ENCODE measurements at regions not wholly inside any gene's neighbourhood (a gene's known extent, or its start where the extent isn't known, plus 50 kb on each side); places are given as distances from the start of the nearest gene placed in this dataset.

DNA sequence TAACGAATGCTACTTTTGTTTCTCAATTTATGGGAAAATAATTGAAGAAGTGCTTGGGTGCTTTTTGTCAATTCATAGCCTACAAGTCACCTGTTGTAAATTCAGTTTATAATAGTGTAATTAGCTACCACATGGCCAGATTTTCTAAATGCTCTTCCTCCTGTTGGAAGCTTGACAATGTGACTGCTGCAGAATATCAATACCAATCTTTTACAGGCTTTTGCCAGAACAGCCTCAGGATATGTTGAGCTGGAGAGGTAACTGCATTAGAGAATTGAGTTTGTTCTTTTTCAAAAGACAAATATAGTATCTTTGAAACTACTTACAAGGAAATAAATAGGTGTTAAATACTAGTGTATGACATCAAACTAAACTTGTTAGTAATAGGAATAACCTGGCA, 277.8 kb downstream of the POU4F1 start:
- no peak for DNase-seq

DNA sequence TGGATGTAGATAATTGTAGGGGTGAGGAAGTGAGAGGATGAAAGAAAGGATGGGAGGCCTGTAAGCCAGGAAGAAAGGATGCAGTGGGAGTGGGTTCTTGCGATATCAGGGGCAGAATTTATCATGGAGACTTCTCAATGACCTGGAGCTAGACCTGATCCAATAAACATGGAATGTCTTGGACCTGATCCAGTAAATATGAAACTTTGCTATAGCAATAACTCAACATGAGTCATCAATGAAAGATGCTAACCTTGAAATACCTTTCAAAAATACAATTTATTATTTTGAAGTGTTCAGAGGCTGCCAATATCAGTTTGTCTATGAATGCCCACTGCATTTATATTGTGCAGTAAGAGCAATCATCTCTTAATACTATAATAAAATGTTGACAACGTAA, 279.5 kb downstream of the POU4F1 start:
- no peak for DNase-seq

DNA sequence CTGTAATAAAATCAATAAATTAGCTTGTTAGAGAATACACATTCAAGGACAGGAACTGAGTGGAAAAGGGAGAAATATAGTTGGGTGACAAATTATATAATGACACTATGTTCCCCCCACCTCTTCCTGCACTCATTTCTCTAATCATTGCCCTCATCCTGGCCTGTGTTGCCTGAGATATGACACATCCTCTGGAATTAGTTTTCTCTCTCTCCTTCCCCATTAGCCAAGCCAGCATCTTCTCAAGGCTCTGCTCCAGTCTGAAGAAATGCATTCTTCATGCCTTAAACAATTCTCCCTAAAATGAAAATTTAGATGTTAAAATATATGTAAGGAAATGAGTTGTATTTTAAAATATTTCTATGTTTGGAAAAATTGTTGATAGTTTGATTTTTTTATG, 280.3 kb downstream of the POU4F1 start:
- DNase-seq: no peak

DNA sequence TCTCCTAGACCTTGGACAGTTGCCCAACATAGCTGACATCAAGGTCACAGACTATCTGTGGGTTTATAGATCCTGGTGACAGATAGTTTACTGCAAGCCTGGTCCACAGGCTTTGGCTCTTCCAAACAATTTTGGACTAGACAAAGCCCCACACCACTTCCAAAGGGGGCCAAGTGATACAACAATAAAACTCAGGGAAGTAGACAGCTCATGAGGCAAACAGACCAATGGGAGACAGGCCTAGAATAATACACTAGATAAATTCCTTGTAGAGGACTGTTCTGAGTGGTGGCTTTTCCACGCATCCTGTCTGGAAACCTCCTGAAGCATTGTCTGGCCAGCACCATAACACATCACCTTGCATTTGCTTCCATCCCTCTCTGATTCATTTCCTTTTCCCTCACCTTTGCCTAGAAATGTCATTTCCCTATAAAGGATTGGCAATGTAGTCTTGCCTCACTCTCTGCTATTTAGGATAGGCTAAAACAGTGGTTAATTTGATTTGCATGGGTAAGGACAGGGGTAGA, 284.2 kb downstream of the POU4F1 start:
- DNase-seq: no peak

DNA sequence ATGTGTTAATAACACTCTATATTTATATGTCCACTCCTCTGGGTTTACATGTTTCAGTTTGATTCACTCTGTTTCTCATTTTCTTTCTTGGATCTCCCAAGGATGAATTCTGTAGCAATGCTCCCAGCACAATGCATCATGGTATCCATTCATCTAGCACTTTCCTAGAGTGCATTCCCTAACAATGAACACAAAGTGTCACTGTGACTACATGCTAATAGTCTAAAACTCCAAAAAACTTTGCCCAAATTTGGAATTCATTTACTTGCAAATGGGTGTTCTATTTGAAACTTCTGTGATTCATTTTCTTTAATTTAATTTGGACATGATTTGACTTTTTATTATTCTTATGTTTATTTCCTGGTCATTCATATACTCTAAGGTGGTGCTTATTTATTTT, 286.3 kb downstream of the POU4F1 start:
- DNase-seq: no peak

DNA sequence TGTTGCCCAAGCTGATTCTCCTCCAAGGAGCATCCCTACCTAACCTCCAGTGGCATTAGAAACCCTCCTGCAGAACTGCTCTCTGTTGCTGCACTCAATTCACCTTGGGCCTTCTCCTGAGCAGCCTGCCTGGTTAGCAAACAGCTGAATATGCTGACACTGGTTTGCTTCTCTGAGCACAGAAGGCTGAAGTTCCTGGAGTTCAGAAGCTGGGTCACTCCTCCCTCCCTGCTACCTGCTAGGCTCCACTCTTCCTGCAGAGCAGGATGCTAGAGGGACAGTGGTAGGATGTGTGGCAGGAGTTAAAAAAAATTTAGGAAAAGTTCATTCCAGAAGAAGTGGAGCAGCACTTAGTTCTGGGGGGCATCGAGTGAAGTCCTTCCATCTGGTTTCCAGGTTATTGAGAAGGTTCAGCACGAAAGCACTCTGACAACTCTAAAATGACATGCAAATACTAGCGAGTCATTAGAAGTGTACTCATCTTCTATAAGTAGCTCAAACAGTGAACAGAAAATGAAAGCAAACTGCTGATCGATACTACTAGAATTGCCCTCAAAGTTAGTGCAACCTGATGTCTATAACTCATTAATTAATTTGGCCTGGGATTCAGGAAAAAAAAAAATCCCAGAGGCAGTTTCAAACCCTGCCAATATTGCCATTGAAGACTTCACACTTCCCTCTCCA, 293.7 kb downstream of the POU4F1 start:
- no peak for DNase-seq

DNA sequence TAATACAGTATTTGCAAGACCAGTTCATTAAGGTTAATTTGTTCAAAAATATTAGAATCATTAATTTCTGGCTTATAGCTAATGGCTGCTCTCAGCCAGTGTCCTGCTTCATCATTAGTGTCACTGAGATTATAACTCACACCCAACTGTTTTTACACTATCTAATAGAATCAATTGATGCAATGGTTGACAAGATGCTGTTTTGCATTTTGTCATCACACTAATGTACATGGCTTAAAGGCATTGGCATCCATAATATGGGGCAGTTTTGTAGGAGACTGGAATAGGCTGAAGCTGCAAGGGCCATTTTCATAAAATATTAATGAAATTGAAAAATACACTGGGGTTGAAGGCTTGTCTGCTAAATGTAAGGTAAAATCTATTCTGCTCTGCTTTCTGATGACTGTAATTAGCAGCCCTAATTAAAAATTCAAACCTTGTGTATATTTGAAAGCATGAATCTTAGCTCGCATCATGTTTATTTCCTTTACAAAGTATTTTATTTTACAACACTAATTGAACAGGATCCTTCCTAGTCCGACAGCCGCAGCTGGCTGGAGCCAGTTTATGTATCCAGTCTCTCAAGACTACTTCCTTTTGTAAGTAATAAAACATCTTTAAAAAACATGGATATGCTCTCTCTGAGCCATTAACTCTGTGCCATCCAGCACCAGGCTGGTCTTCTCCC, 296.7 kb downstream of the POU4F1 start:
- DNase-seq: no peak

DNA sequence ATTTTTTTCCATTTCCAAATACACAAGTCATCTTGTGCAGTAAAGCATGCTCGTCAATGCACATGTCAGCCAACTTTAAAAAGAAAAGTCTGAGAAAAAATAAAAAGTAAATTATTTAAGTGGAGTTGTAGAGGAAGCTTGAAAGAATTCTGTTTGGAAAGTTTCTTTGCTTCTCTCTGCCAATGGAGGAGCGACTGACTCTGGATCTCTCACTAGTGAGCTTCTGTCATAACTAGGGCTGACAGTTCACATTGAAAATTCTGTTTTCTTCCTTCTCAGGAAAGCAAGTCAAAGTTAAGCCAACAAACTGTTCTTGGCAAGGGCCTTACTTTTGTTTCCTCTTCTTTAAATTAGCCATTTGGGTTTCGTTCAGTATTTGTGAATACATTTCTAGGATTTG, 298.2 kb downstream of the POU4F1 start:
- no peak for DNase-seq

DNA sequence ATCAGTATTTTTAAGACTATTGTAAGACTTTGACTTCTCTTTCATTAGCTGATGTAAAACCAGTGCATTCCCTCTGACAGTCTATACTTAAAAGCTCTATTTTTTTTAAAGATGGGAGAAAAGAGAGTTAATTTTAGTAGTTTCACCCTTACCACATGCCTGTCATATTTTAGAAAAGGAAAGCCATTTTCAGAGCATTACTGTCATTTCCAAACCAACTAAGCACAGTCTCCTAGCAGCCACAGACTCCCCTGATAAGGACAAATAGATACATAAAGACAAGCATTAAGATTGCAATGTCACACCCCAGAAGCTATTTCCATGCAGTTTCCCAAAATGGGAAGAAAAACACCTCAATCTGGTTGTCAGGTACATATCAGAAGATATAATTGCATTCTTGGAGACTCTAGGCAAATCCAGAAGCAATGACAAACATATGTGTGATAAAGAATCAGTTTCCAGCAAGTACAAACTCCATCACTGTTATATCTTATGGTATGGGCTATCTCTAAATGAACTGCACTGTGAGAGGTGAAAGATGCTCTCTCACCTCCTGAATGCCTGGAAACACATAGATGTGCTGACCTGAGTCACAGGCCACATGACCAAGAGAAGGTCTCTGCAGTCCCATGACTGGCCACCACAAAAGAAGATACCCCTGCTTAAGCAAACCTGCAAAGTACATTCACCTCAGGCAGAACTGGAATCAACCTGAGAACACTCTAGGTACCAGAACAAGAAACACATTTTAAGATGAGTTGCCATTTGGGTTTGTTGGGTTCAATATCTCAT, 303.3 kb downstream of the POU4F1 start:
- DNase-seq: no peak

DNA sequence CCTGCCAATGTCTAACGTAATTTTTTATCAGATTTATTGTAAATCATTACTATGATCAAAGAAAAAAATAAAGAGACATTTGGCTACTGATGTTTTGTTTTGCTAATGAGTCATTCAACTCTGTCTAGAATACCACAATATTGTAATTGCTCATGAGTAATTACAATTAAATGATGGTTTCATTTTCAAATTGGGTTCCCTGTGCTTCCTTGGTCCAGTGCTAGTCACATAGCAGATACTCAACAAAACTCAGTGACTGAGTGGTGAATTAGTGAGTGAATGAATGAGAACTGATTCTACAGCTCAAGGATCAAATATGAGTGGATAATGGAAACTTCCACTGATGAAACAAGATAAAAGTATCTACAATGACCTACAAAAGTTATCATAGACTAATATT, 304.7 kb downstream of the POU4F1 start:
- DNase-seq: no peak

DNA sequence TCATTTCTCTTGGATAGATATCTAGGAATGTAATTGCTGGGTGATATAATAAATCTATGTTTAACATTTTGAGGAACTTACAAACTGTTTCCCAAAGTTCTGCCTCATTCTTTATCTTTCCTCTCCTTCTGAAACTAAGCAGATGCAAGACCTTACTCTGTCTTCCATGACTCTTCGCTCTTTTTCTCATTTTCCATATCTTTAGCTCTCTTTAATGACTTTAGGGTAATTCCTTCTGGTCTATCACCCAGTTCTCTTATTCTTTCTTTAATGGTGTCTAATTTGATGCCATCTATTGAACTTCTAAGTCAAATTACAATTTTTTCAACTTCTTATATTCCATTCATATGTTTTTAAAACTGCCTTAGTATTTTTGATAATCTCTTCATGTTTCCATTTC, 316.6 kb downstream of the POU4F1 start:
- DNase-seq: no peak

DNA sequence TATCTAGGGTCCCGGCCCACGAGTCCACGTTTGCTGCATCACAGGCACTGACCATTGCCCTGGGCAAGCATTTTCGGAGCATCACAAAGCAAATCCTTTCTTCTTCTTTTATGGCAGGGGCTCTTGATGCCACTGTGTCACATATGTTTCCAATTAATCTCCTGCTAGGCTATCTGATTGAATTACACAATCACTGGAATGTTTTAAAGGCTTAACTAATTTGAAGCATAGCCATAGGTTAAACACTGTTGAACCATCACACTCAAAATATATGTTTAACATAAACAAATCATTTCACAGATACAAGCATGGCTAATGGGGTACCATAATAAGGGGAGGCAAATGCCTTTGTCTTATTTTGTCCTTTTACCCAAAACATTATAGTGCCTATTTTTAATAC, 338.3 kb downstream of the POU4F1 start:
- DNase-seq: no peak

DNA sequence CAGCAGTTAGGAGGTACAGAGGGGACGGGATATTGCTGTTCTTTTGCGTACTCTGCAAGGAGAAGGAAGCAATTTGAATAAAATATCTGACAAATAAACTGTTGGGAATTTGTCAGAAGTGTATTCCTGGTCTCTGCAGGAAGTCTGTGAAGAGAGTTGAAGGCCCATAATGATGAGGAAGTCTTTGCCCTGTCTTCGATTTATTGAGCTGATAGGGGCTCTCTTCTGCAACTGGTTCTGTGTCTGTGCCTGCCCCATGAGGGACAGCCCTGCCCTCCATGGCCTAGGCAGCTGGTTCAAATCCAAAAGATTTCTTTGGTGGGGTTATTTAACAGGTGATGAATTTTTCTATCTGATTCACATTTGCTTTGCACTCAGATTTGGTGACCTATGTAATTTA, 339.7 kb upstream of the EDNRB start:
- no peak for DNase-seq

DNA sequence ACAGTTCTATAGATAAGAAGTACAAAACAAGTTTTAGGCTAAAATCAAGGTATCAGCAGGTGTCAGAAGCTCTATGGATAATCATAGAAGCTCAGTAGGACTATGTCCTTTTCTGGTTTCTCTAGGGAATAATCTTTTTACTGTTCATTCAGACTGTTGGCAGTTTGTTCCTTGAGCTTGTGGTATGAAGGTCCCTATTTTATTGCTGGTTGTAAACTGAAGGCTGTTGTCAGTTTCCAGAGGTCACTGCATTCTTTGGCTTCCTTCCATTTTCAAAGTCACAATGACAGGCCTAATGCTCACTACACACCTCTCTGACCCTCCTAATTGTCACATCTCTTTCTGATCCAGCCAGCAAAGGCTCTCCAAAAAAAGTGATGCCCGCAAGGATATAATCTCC, 337.9 kb upstream of the EDNRB start:
- no peak for DNase-seq

DNA sequence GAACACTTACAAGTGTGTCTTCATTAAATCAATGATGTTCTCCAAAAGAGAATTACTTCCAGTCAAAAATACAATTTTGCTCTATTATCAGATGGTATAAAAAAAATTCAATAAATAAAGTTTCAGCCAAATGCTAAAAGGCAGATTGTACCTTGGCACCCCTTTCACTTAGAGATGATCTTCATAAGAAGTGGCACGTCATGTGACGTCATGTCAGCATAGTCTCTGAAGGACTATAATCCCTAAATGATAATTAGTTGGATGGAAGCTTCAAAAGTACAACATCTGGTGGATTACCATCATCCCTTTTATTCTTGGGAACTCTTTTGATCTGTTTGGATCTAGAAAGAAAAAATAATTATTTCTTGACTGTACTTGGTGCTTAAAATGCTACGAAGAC, 335.5 kb upstream of the EDNRB start:
- DNase-seq: no peak

DNA sequence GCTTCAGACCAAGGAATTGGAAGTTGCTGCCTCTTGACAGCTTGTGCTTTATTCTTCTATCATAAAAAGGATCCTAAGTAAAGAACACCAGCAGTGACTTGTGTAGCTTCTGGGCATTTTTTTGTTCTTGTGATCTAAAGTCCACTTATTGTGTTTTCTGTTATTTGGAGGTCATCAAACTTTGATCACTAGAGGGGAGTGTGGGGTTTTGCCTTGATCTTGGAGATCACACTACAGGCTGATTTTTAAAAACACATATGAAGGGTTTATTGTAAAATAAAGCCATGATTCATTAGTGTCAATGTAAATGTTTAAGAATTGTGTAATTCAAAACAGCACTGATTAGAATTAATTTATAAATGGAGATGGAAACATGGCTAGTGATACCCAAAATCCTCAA, 328.7 kb upstream of the EDNRB start:
- DNase-seq: no peak

DNA sequence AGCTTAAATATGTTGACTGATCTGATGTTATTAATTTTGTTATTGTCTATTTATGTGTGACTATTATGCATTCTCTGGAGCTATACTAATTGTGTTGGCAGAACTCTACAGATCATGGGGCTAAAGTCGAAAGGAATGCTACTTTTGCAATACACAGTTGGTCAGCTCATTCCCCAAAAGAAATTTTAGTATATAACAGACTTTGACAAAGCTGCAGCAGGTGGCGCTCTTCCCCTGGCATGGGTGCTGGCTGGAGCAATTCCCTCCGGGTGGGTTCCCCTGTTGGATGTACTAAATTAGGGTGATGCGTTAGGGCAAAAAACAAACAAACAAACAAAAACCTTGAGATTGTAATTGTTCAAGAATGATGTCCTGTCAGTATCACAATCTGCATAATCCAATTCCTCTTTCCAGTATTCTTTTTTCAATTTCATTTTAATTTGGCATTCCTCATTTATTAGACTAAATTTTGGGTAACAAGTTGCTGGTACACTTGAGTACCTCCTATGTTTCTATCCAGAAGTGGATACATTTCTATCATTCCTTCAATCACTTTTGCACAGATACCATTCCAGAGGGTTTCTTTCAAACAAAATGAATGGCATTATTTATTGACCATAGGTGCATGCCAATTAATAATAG, 322.8 kb upstream of the EDNRB start:
- DNase-seq: no peak

DNA sequence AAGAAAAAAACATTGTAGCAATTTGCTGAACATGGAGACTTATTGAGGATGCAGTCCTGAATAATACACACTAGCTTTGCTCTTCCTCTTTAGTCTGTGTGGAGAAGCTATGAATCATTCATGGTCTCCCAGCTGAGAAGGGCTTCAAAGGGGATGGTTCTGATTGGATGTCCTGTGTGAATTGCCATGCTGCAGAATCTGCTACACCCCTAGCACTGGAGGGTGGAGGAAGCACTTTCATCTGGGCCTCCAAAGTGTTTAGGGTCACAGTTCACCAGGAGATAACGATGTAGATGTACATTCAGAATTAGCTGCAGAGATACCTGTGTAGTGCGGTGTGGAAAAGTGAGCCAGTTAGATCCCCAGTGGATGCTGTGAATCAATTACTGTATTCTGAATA, 321.1 kb upstream of the EDNRB start:
- DNase-seq: no peak

DNA sequence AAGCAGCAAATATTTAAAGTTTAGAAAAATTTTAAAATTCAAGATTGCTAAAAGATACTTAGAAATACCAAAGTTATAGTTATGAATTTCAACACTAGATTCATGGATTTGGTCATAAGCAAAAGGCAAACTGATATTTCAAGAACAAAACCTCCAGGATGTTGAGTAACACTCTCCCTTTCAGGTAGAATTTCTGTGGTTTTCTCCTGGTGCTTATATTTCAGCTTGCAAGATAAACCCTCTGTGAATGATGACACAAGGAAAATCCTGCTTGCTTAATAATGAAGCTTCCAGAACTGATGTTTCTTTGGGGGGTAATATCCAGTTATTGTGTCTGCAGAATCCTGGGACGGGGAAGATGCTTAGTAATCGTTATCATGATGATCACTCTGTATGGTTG, 320.3 kb upstream of the EDNRB start:
- DNase-seq: no peak

DNA sequence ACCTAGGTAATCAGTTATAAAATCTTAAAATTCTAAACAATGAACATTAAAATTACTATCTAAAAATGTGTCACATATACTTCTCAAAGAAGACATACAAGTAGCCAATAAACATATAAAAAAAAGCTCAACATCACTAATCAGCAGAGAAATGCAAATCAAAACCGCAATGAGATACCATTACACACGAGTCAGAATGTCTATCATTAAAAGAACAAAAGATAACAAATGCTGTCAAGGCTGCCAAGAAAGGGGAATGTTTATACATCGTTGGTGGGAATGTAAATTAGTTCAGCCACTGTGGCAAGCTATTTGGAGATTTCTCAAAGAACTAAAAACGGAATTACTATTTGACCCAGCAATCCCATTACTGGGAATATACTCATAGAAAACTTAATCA, 310.3 kb upstream of the EDNRB start:
- no peak for DNase-seq

DNA sequence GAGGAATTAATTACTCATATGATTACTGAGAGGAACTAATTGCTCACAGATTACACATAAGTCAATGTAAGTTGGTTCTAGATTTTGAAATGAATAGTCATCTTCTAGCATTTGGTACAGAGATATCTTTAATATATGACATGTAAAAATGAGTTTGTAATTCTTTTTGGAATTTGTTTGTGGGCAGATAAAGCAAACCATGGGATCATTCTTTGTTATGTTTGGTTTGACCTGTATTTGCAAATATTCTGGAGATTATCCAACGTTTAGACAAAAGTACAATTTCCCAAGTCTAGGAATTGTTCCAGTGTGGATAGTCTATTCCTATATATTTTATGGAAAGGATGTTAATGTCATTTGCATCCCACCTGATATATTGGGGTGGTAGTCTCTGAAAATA, 309.6 kb upstream of the EDNRB start:
- no peak for DNase-seq

DNA sequence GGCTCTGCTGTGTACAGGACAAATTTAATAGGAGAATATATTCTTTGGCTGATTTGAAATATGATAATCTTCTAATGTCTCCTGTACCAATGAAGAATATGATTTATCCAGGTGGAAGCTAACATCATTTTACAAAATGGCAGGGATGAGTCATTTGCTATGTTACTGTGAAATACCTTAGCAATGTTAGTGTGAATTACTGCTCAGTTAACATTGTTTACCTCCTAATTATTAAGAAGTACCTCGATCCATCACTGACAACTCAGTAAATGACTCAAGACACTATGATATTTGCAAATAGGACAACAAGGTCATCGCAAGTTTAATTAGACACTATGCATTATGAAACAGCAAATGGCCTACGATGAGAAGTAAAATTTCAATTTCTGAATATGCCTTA, 309.1 kb upstream of the EDNRB start:
- no peak for DNase-seq

DNA sequence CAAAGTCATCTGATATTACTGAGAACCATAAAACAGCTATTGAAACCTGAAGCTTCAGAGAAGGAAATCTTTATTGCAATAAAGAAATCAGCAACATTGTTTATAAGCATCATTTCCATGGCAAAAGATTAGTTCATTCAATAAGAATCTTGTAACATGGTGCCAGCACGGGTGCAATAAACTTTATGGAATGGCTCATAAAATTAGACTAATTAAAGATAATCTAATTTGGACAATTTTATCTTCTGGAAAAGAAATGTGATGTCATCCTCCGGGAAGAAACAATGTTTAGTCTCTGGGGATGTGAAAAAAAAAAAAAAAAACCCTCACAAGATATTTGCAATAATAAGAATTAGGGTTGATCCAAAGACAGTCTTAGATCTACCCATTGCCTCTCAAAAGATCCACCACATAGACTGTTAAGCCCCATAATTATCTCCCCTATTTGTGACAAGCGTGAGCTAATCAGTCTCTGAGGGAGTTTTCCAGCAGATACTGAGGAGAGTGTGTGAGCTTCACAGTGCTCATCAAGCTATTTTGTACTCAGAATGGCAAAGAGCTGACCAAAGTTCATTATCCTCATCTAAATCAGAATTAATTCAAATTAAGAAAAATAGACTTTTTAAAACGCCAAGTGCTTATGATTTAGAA, 297.0 kb upstream of the EDNRB start:
- DNase-seq: no peak
